GM21515 (cell line): ENCODE measurements at regions not wholly inside any gene's neighbourhood (a gene's known extent, or its start where the extent isn't known, plus 50 kb on each side); places are given as distances from the start of the nearest gene placed in this dataset.

Experiments
- ATAC-seq: cut with Tn5 transposase; IDR thresholded peaks from one replicate; pipeline ENCODE4 v1.9.1; 2021; ENCODE audit not compliant: unreplicated experiment

GRCh38 chr6:113385020-113385431 is 472.1 kb upstream of the MARCKS start:
- ATAC-seq, result no peak

DNA sequence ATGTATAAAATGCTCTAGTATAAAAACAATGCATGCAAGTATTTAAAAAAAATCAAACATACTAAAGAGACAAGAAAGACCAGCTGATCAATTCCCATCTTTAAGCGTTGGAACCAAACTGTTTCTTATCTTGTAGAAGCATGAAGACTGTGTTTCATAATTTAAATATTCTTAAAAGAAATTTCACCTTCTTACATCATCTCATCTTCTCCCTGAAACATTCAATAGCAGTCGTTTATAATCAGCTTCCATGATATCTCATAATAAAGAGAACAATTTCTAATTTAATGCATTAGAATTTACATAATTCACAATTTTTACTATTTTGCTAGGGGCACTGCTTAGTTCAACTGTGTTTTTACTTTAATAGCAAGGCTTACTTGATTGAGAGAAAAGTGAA is 468.1 kb upstream of the MARCKS start:
- no peak for ATAC-seq

GRCh38 chr6:113392551-113393055 is 464.5 kb upstream of the MARCKS start:
- no peak for ATAC-seq

DNA sequence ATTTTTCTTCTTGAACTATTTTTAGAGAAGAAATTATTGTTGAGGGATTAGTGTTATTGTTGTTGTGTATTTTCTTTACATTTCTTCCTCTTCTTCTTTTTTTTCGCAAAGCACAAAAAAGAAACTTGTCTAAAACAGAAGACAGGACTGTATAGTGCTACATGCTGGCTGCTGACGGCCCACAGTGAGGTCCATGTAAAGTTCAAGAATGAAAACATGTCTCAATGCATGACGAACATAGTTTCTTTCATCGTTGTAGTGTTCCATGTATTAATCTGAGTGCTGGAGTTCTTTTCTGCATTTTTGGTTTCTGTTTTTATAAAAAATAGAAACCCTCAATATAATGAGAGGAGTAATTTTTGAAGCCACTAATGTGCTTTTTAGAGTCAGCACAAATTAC is 462.9 kb upstream of the MARCKS start:
- ATAC-seq, result no peak

DNA sequence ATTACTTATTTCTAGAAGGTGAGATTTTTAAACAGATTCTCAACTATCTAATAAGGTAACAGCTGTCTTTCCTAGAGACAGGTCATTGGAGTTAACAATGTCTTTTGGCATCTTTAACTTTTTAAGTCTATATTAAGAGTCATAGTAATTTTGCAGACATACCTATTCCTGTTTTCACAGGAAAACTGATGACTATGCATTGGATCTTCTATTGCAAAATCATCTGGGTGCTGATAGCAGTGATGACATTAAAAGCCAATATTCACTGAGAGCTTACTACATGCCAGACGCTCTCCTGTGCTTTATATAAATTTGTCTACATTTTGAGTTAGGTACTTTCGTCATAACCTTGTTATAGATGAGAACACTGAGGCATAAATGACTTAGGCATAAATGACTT is 462.4 kb upstream of the MARCKS start:
- no peak for ATAC-seq

- ATAC-seq, result no peak
These were observed 460.4 kb upstream of the MARCKS start for GRCh38 chr6:113396730-113397129.

DNA sequence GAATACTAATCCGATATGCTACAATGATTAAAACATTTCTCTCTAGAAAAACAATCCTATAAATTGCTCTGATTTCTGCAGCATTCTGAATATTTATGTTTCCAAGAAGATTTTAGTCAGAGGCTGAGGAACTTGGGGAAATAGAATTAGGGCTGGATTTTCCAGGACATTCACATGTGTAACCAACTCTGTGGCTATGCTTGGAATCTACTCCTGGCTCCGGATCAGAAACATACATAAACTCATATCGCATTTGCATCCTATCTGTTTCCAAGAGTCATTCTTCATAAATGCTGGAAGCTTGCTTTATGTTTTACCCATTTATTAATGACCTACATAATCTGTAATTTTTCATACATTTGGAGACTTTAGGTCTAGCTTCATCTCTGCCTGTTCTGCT is 459.9 kb upstream of the MARCKS start:
- no peak for ATAC-seq

- no peak for ATAC-seq
These were observed 455.9 kb upstream of the MARCKS start for GRCh38 chr6:113401231-113401630.

DNA sequence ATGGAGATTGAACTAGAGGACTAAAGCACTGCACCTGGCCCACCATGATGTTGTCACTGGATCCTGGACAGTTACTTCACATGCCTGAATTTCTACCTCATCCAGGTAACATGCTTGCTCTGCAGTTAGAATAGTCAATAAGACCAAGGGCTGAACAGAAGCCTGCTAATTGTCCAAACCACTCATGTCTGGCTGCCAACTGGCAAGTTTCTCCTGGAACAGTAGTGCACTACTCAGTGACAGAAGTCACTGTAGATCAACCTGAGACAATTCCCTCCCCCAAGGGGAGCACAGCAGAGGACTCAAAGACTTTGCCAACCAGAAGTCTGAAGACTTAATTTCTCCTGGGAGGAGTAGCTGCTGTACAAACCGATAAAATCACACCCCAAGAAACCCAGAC is 454.6 kb upstream of the MARCKS start:
- ATAC-seq, result no peak

GRCh38 chr6:113403966-113404595 is 453.1 kb upstream of the MARCKS start:
- ATAC-seq, result no peak

DNA sequence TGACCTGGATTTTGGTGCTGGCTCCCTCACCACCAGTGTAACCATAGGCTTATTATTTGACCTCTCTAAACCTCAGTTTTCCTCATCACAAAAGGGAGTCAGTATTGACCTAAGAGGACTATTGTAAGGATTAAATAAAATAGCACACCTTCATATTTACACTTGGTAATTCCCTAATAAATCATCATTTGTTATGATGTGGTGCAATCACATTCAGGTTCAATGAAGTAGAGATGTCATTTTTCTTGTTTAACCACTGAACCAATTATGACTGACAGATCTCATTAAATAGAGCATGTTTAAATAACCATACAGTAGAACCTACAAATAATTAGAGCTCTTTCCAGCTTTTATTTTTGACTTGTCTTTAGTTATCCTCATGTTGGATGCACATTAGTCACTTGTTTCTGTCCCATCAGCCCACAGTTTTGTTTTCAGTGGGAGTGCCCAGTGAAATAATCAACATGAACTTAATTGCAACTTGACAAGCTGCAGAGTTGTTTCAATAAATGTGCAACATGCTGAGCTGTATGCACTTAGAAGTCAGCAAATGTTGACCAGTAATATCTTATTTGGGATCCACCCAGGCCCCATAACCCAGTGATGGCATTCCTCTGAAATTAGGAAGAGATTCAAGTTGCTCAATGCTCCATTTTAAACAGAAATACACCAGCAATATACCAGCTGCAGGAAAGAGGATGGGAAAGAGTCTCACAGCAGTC is 451.7 kb upstream of the MARCKS start:
- ATAC-seq, result no peak

- ATAC-seq, result no peak
These were observed 451.0 kb upstream of the MARCKS start for GRCh38 chr6:113406048-113406695.

GRCh38 chr6:113411011-113411410 is 446.1 kb upstream of the MARCKS start:
- no peak for ATAC-seq

GRCh38 chr6:113412589-113413357 is 444.4 kb upstream of the MARCKS start:
- ATAC-seq, result no peak

- ATAC-seq, result no peak
These were observed 442.6 kb upstream of the MARCKS start for GRCh38 chr6:113414511-113414910.

DNA sequence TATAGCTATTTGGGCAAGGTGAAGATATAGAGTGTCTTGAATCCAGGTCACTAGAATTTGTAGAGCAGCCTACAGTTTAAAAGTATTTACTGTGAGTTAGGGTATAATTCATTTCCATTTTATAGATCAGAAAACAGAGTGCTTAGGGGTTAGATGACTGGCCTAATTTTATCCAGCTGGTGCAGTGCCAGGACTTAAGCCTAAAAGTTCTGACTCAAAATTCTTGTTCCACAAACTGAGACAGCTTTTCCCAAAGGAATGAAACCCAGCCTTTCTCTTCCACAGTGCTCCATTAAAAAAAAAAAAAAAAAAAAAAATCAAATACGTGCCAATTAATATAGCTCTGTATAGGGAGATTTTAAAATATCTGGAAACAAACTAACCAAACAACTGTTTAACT is 441.0 kb upstream of the MARCKS start:
- no peak for ATAC-seq

GRCh38 chr6:113420290-113420689 is 436.9 kb upstream of the MARCKS start:
- ATAC-seq, result no peak

DNA sequence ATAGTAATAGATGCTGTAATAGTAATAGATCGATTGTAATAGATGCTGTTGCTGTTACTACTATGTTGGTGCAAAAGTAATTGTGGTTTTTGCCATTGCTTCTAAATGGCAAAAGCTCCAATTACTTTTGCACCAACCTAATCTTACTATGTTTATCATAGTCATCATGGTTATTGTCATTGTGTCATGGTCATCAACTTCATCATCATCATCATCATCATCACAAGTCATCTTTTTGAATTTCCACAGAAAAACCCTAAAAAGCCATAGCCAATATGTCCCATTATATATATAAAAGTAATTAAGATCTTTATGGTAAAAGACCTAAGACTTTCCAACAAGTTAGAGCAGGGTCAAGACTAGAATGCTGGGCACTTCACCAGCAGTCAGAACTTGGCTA is 435.1 kb upstream of the MARCKS start:
- no peak for ATAC-seq

GRCh38 chr6:113423956-113424355 is 433.2 kb upstream of the MARCKS start:
- ATAC-seq, result no peak

- ATAC-seq, result no peak
These were observed 431.0 kb upstream of the MARCKS start for GRCh38 chr6:113425977-113426660.

DNA sequence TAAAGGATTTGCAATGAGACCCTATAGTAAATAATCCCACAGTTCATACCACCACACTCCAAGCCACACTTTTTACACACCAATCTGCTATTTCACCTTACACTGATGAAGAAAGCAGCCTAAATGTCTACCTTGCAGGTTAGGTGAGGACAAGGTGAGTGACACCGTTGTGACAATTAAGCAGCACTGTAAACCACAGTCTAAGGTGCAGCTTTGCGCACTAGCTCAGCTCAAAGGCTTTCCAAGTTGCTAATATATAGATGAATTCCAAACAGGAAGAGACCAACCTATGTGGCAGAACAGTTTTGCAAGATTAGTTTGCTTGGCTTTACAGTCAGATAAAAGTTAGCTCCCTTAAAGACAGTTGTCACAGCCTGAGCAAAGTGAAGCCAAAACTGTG is 429.5 kb upstream of the MARCKS start:
- no peak for ATAC-seq
